Progenitor cell of endocrine pancreas (in vitro differentiated cells): ENCODE measurements at regions not wholly inside any gene's neighbourhood (a gene's known extent, or its start where the extent isn't known, plus 50 kb on each side); places are given as distances from the start of the nearest gene placed in this dataset.

Experiments
- DNase-seq: peaks from one replicate; pipeline ENCODE4 v3.0.0; 2021; ENCODE audit warnings: low spot score; ENCODE audit not compliant: unreplicated experiment
- H3K27ac Mint-ChIP-seq: 2 replicates; pipeline ENCODE4 v1.8.0; 2021; ENCODE audit warnings: mild to moderate bottlenecking, moderate library complexity, mixed read lengths
- H3K27me3 Mint-ChIP-seq: 2 replicates; pipeline ENCODE4 v1.8.0; 2021; ENCODE audit warnings: mixed read lengths
- H3K36me3 Mint-ChIP-seq: 2 replicates; pipeline ENCODE4 v1.8.0; 2022; ENCODE audit warnings: mixed read lengths; ENCODE audit not compliant: insufficient read depth
- H3K4me1 Mint-ChIP-seq: 2 replicates; pipeline ENCODE4 v1.8.0; 2021; ENCODE audit warnings: low read depth, mixed read lengths
- H3K4me3 Mint-ChIP-seq: 2 replicates; pipeline ENCODE4 v1.8.0; 2021; ENCODE audit warnings: low read depth, mild to moderate bottlenecking, moderate library complexity, mixed read lengths
- H3K9me3 Mint-ChIP-seq: 2 replicates; pipeline ENCODE4 v1.8.0; 2021; ENCODE audit warnings: low read depth, mixed read lengths
- TF ChIP-seq, protein P1 (sequence below): fragments of 200-600 bp; sonication (generic); IDR thresholded peaks from one replicate; pipeline ENCODE4 v1.5.0; 2021; ENCODE audit warnings: antibody characterized with exemption, mild to moderate bottlenecking; ENCODE audit not compliant: unreplicated experiment

DNA sequence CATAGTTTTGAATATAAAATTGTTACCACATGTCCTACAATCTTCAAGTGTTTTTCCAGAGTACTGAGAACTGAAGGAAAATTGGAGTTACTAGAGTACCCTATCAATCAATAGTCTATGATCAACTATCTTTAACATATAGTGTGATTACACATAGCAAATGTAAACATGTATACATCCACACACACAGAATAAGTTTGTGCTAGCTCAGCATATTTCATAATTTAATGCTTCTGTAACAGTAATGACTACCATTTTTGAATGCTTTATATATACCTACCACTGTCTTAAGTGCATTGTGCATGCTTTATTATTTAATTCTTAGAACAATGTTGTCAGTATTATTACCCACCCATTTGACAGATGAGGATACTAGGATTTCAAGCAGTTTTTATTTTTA, 523.9 kb downstream of the HAO1 start:
- Mint-ChIP-seq H3K27ac (no peak overlapping the region), H3K27me3 (no peaks in the 10 kb centered on the region), H3K4me3 (no peak overlapping the region), H3K9me3 (no peaks in the 10 kb centered on the region), H3K36me3 (no peaks in the 10 kb centered on the region), H3K4me1 (no peaks in the 10 kb centered on the region)
- TF ChIP-seq, protein P1, sequence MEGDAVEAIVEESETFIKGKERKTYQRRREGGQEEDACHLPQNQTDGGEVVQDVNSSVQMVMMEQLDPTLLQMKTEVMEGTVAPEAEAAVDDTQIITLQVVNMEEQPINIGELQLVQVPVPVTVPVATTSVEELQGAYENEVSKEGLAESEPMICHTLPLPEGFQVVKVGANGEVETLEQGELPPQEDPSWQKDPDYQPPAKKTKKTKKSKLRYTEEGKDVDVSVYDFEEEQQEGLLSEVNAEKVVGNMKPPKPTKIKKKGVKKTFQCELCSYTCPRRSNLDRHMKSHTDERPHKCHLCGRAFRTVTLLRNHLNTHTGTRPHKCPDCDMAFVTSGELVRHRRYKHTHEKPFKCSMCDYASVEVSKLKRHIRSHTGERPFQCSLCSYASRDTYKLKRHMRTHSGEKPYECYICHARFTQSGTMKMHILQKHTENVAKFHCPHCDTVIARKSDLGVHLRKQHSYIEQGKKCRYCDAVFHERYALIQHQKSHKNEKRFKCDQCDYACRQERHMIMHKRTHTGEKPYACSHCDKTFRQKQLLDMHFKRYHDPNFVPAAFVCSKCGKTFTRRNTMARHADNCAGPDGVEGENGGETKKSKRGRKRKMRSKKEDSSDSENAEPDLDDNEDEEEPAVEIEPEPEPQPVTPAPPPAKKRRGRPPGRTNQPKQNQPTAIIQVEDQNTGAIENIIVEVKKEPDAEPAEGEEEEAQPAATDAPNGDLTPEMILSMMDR: no peak
- no peak for DNase-seq

DNA sequence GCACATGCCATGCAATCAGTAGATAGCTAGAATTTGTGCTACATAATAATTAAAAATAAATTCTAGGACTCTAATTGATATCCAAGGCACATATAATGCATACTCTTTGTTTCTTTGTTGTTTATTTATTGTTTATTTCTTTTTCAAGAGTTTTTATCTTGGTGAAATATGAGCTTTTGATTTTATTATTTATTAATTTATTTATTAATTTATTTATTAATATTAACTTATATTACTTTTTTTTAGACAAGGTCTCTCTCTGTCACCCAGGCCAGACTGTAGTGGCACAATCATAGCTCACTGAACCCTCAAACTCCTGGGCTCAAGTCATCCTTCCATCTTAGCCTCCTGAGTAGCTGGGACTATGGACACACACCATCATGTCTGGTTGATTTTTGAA, 519.9 kb downstream of the HAO1 start:
- H3K9me3 Mint-ChIP-seq: no peaks in the 10 kb centered on the region
- no peak overlapping the region for H3K27ac Mint-ChIP-seq
- DNase-seq: no peak
- H3K27me3 Mint-ChIP-seq: no peaks in the 10 kb centered on the region
- no peaks in the 10 kb centered on the region for H3K4me1 Mint-ChIP-seq
- H3K36me3 Mint-ChIP-seq: no peaks in the 10 kb centered on the region
- TF ChIP-seq, protein P1: no peak
- H3K4me3 Mint-ChIP-seq: no peak overlapping the region

DNA sequence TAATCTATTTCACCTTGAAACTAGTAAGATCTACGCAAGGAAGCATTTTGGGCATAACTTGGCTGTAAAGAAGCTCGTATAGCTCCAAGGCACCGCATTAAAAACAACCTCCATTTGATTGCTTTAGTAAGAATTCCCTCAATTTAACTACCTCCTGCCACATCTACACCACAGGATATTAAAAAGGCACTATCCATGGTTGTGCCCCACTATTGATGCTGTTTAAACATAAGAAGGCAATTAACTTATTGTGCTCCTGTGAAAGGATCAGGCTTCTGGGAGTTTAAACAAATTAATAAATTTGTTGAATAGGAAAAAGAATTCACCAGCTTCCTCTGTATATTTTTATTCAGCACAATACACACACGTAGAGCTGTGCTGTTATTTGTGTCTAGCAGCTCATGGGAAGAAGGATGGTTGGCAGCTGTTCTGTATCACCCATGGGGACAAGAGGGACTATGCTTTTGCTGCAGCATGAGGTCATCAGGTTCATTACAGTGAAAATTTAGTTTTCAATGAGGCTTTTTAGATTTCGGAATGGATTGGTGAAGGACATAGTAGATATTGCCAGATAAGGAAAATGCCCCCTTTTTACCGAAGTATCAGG, 513.3 kb downstream of the HAO1 start:
- Mint-ChIP-seq H3K4me3 (no peak overlapping the region), H3K9me3 (no peaks in the 10 kb centered on the region), H3K4me1 (no peaks in the 10 kb centered on the region), H3K27ac (no peak overlapping the region), H3K36me3 (no peaks in the 10 kb centered on the region), H3K27me3 (no peaks in the 10 kb centered on the region)
- TF ChIP-seq, protein P1: no peak
- no peak for DNase-seq

DNA sequence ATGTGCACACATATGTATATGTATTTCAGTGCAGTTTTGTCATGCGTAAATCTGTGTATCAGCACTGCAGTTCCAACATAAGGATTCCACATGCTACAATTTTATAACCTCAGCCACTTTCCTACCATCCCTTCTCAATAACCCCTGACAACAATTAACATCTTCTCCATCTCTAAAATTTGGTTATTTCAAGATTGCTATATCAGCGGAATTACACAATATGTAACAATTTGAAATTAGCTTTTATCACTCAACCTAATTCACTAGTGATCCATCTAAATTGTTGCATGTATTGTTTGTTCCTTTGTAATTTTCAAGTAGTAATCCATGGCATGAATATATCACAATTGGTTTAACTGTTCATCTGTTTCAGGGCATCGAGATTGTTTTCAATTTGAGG, 511.3 kb downstream of the HAO1 start:
- Mint-ChIP-seq H3K27ac (no peak overlapping the region), H3K4me1 (no peaks in the 10 kb centered on the region)
- TF ChIP-seq, protein P1: no peak

DNA sequence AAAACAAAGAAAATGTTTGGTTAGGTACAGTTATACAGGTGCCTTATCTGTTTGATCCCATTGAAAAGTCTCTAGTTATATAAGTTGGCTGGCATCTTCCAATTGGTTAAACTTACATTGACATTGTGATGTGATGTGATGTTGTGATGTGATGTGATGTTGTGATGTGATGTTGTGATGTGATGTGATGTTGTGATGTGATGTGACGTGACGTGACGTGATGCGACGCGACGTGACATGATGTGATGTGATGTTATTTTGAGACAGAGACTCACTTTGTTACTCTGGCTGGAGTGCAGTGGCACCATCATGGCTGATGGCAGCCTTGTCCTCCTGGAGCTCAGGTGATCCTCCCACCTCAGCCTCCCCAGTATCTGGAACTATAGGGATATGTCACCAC, 507.6 kb downstream of the HAO1 start:
- Mint-ChIP-seq H3K4me3 (no peak overlapping the region), H3K27ac (no peak overlapping the region), H3K27me3 (no peaks in the 10 kb centered on the region), H3K9me3 (no peaks in the 10 kb centered on the region), H3K36me3 (no peaks in the 10 kb centered on the region), H3K4me1 (no peaks in the 10 kb centered on the region)
- TF ChIP-seq, protein P1: no peak
- no peak for DNase-seq

More for the DNA sequence above, 511.3 kb downstream of the HAO1 start:
- H3K27me3 Mint-ChIP-seq: no peaks in the 10 kb centered on the region
- DNase-seq: no peak
- H3K36me3 Mint-ChIP-seq: no peaks in the 10 kb centered on the region
- no peak overlapping the region for H3K4me3 Mint-ChIP-seq
- H3K9me3 Mint-ChIP-seq: no peaks in the 10 kb centered on the region
